Mesothelial cell of epicardium (in vitro differentiated cells): ENCODE measurements at regions not wholly inside any gene's neighbourhood (a gene's known extent, or its start where the extent isn't known, plus 50 kb on each side); places are given as distances from the start of the nearest gene placed in this dataset.
A peak's percentile ranks its signal among the peaks of the same experiment; 100 is the strongest.
"Not testable (repeated sequence)": the region's sequence is repeated elsewhere in the genome, so short reads cannot be mapped to it uniquely, and the experiment has no call there.

Source experiments
- DNase-seq, 2 experiments: peaks; one replicate each; pipeline ENCODE4 v3.0.0; 2021; ENCODE audit warnings: low spot score in 2 of 2; ENCODE audit not compliant: unreplicated experiment in 2 of 2
- H3K27ac Mint-ChIP-seq: 2 replicates; pipeline ENCODE4 v1.8.0; 2021; ENCODE audit warnings: mixed read lengths
- H3K27me3 Mint-ChIP-seq: 2 replicates; pipeline ENCODE4 v1.8.0; 2021; ENCODE audit warnings: low read depth, mixed read lengths
- H3K36me3 Mint-ChIP-seq: 2 replicates; pipeline ENCODE4 v1.8.0; 2021; ENCODE audit warnings: mixed read lengths
- H3K4me1 Mint-ChIP-seq: 2 replicates; pipeline ENCODE4 v1.8.0; 2021; ENCODE audit warnings: mixed read lengths
- H3K4me3 Mint-ChIP-seq: 2 replicates; pipeline ENCODE4 v1.8.0; 2021; ENCODE audit warnings: mild to moderate bottlenecking, moderate library complexity, mixed read lengths
- H3K9me3 Mint-ChIP-seq: 2 replicates; pipeline ENCODE4 v1.8.0; 2021; ENCODE audit warnings: mixed read lengths
- CTCF ChIP-seq: fragments of 200-600 bp; sonication (generic); IDR thresholded peaks from one replicate; pipeline ENCODE4 v1.5.0; 2021; ENCODE audit warnings: antibody characterized with exemption; ENCODE audit not compliant: unreplicated experiment

DNA sequence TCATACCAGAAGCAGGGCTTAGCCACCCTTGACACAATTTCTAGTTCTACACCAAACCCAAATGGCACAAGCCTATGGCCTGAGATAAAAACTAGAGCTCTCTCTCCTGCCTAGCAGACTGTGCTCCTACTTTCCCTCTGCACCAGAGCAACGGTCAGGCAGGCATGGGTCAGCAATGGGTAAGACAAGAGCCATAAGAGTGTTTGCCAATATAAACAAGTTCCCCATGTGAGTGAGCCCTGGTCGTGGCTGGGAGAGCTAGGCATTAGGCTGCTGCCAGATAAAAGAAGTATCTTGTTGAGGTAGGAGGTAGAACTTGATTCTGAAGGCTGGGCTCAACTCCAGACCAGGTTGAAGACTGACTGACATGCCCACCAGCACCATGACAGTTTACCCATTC is 1979.1 kb downstream of the OLFM4 start:
- Mint-ChIP-seq H3K27me3 (no peaks in the 10 kb centered on the region), H3K9me3 (peaks cover 17% of the 10 kb centered on the region), H3K36me3 (no peaks in the 10 kb centered on the region), H3K4me1 (no peaks in the 10 kb centered on the region), H3K4me3 (no peak overlapping the region), H3K27ac (no peak overlapping the region)
- no peak for TF ChIP-seq CTCF
- no peak for DNase-seq

GRCh38 chr13:55013051-55013450 is 1984.4 kb downstream of the OLFM4 start:
- Mint-ChIP-seq H3K27me3 (no peaks in the 10 kb centered on the region), H3K4me3 (peak overlapping the region; percentile 18), H3K9me3 (peaks cover 9% of the 10 kb centered on the region), H3K27ac (peak overlapping the region; percentile 68), H3K4me1 (peaks cover 4% of the 10 kb centered on the region), H3K36me3 (no peaks in the 10 kb centered on the region)
- DNase-seq = no peak
- TF ChIP-seq CTCF = no peak

- Mint-ChIP-seq H3K27me3 (no peaks in the 10 kb centered on the region), H3K27ac (no peak overlapping the region), H3K9me3 (peaks cover 18% of the 10 kb centered on the region), H3K36me3 (peaks cover 4% of the 10 kb centered on the region), H3K4me1 (no peaks in the 10 kb centered on the region), H3K4me3 (no peak overlapping the region)
- TF ChIP-seq CTCF = no peak
- no peak for DNase-seq
These were observed 2000.7 kb downstream of the OLFM4 start for GRCh38 chr13:55029280-55029679.

DNA sequence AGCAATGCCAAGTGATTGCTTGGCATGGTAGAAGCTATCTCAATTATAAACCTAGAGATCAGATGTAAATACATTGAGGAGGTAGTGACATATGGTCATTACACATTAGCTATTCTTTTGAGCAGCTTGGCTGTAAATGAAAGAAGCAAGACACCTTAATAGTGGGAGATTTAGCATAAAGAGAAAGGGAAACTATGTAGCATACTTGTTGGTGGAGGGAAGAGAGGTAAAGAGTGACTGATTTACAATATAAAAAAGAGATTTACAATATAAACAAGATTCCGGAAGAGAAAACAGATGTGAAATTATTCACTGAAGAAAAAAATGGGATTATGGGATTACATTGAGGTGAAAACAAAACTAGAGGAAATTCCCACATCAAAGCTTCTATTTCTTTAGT is 2009.6 kb downstream of the OLFM4 start:
- H3K4me3 Mint-ChIP-seq = no peak overlapping the region
- no peaks in the 10 kb centered on the region for H3K27me3 Mint-ChIP-seq
- H3K9me3 Mint-ChIP-seq = no peaks in the 10 kb centered on the region
- no peak for TF ChIP-seq CTCF
- no peak for DNase-seq
- H3K27ac Mint-ChIP-seq = no peak overlapping the region
- no peaks in the 10 kb centered on the region for H3K4me1 Mint-ChIP-seq
- no peaks in the 10 kb centered on the region for H3K36me3 Mint-ChIP-seq

GRCh38 chr13:55053891-55054550 is 2025.4 kb downstream of the OLFM4 start:
- not testable (repeated sequence) for H3K4me3 Mint-ChIP-seq, H3K36me3 Mint-ChIP-seq, H3K27ac Mint-ChIP-seq

GRCh38 chr13:55055666-55056065 is 2027.1 kb downstream of the OLFM4 start:
- not testable (repeated sequence) for H3K27ac Mint-ChIP-seq, H3K27me3 Mint-ChIP-seq

More at GRCh38 chr13:55053891-55054550, 2025.4 kb downstream of the OLFM4 start:
- not testable (repeated sequence) for DNase-seq, H3K27me3 Mint-ChIP-seq, H3K4me1 Mint-ChIP-seq
- peaks cover 17% of the 10 kb centered on the region for H3K9me3 Mint-ChIP-seq

GRCh38 chr13:55062662-55063061 is 2034.0 kb downstream of the OLFM4 start:
- no peak for TF ChIP-seq CTCF
- no peaks in the 10 kb centered on the region for H3K9me3 Mint-ChIP-seq
- H3K4me3 Mint-ChIP-seq = no peak overlapping the region
- no peaks in the 10 kb centered on the region for H3K4me1 Mint-ChIP-seq
- DNase-seq = no peak
- H3K27me3 Mint-ChIP-seq = no peaks in the 10 kb centered on the region
- H3K27ac Mint-ChIP-seq = no peak overlapping the region
- no peaks in the 10 kb centered on the region for H3K36me3 Mint-ChIP-seq

More at GRCh38 chr13:55055666-55056065, 2027.1 kb downstream of the OLFM4 start:
- H3K9me3 Mint-ChIP-seq, DNase-seq, H3K36me3 Mint-ChIP-seq, H3K4me1 Mint-ChIP-seq, H3K4me3 Mint-ChIP-seq: not testable (repeated sequence)
